Testis (tissue), 2 donors: ENCODE measurements at regions not wholly inside any gene's neighbourhood (a gene's known extent, or its start where the extent isn't known, plus 50 kb on each side); places are given as distances from the start of the nearest gene placed in this dataset.

ENCODE experiments used
- CTCF ChIP-seq, 3 experiments: fragments of 450-650 bp in 2 of 3; fragments of 200-600 bp in 1 of 3; sonication (generic) in 1 of 3; IDR thresholded peaks; one replicate each; pipeline ENCODE4 v1.5.1; 2016 to 2019; ENCODE audit warnings: antibody characterized with exemption in 3 of 3, mild to moderate bottlenecking in 2 of 3, moderate library complexity in 1 of 3
- POLR2A ChIP-seq: fragments of 450-650 bp; IDR thresholded peaks from one replicate; pipeline ENCODE4 v1.6.1; 2017; ENCODE audit warnings: antibody characterized with exemption, mild to moderate bottlenecking, moderate library complexity

GRCh38 chr4:187274153-187274552 is 550.5 kb upstream of the FAT1 start:
- TF ChIP-seq POLR2A (no peak), CTCF (IDR thresholded peaks at IDR 0.05) (no peak)
